SK-N-SH (cell line): ENCODE measurements at regions not wholly inside any gene's neighbourhood (a gene's known extent, or its start where the extent isn't known, plus 50 kb on each side); places are given as distances from the start of the nearest gene placed in this dataset.

Experiments used
- CTCF ChIP-seq: fragments of 200-600 bp; sonication (generic); IDR thresholded peaks from 2 replicates; pipeline ENCODE4 v1.6.1; 2017; ENCODE audit warnings: antibody characterized with exemption, mild to moderate bottlenecking, moderate library complexity
- FOXM1 ChIP-seq: IDR thresholded peaks from 2 replicates; pipeline ENCODE4 v1.4.0; 2012; ENCODE audit warnings: low read depth, mild to moderate bottlenecking
- TAF1 ChIP-seq: IDR thresholded peaks from 2 replicates; pipeline ENCODE4 v1.6.1; 2012; ENCODE audit warnings: low read depth, mild to moderate bottlenecking, low read length, moderate library complexity, borderline replicate concordance

- TF ChIP-seq CTCF, result no peak
- no peak for TF ChIP-seq FOXM1
- TF ChIP-seq TAF1, result no peak
These were observed 221.3 kb downstream of the OPA1 start for GRCh38 chr3:193814166-193814892.
